Skin of body (tissue), 1 donor: ENCODE measurements at regions not wholly inside any gene's neighbourhood (a gene's known extent, or its start where the extent isn't known, plus 50 kb on each side); places are given as distances from the start of the nearest gene placed in this dataset.
"Not testable (repeated sequence)": the region's sequence is repeated elsewhere in the genome, so short reads cannot be mapped to it uniquely, and the experiment has no call there.

Experiments
- DNase-seq: peaks from one replicate; lab custom pipeline; 2025; lab: John Stamatoyannopoulos, UW

DNA sequence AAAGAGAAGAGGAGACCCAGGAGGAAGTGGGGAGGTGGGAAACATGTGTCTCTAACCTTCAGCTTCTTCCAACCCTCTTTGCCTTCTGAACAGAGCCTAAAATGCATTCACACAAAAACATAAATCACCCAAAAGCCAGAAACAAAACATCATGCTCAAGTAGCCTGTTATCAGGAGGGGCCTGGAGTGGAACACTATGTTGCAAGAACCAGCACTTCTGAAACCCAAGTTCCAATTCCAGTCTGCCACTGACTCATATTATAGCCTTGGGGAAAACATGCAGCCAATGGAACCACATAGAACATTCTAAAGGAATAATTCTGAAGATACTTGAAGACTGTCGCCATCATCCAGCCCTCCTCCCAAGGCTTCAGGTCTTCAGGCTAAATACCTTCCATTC is 169.8 kb upstream of the PLXNC1 start:
- no peak for DNase-seq

DNA sequence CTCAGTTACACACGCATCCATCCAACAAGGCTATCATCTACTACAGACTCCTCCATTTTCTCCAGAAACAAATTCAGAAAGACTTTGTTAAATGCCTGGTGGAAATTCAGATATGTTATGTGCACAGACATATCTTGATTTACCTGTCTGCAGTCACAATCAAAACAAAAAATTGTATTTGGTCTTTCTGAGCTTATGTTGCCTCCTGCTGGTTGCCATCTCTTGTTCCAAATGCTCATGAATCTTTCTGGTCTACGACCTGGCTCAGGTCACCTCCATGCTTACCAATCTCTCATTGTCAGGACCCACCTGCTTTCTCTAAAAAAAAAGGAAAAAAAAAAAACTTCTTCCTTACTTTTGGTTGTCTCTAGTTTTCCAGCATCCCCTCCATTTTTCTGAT is 169.2 kb upstream of the PLXNC1 start:
- DNase-seq: no peak

DNA sequence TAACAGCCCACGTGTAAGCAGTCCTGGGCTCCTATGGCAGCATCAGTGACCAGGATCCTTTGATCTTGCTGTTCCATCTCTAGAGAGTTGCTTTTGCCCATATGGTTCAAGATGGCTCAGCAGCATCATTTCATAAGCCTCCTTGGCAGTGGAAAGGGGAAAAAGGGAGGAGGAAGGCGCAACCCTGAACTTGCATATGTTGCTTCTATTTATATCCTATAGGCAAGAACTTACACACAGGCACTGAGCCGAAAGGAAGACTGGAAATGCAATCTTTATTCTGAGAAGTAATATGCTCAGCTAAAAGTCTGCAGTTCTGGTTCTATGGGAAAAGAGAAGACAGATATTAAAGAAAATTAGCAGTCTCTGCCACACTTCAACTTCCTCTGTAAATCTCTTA is 167.7 kb upstream of the PLXNC1 start:
- peak; percentile 84 for DNase-seq

DNA sequence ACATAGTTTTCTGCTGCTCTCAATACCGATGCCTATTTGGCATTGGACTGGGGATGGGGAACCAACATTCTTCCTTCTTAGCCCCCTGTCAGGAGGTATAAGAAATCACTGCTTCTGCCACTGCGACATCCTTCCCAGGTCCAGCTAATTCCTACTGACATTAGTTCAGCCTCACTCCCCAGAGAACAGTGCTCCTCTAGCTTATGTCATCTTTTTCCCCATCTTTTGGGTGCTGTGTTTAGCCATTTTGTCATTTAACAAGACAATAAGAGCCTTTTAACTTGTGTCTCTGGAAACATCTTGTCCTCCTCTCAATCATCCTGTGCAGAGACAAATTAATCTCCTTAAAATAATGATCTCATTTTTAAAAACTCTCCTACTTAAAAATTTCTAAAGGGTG is 167.0 kb upstream of the PLXNC1 start:
- DNase-seq: no peak

DNA sequence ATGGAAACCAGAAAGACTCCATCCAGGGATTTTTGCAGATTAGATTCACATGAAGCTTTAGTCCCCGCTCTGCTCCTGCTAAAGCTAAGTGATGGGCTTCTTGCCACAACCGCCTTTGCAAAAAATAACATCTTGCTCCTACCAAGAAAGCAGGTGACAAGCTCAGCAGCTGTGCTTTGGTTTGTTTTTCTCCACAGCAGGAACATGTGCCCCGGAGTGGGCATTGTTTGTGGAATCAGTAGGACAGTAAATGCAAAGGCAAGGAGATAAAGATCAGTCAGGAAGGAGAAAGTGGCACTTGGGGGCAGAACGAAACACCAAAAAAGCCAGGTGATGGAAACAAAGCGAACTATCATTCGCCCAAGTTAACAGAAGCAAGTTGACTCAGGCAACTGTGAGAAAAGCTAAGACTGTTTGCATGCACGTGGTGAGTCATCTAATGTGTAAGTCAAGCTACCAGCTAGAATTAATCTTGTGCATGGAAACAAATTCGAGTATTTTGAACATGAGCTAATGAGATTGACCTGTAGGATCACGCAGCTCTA is 165.5 kb upstream of the PLXNC1 start:
- no peak for DNase-seq

DNA sequence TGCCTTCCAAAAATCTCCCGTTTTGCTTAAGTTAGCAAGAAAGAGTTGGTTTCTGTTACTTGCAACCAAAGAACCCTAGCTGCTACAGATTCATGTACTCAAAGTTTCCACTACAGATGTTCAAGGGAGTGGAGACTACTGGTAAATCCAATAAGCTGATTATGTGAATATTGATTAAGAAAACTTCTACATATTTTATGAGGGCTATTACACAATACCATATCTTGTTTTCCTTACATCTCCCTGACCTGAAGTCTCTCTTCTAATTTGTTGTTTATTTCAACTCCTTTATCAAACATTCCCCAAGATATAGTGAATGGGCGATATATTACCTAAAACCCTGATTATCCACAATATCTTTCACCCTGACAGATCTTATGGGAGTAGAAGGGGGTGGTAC is 164.4 kb upstream of the PLXNC1 start:
- no peak for DNase-seq

DNA sequence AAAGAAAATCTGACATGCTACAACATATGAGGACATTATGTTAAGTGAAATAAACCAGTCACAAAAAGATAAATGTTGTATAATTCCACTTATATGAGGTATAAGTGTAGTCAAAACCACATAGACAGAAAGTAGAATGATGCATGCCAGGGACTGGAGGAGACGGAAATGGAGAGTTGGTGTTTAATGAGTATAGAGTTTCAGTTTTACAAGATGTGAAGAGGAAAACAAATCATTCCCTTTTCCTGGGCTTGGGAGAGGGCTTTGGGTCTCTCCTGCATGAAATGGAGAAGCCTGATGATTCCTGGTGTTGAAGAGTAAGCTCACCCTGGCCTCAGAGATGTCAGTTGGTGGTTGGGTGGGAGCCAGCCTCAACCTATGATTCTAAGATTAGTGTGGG is 158.4 kb upstream of the PLXNC1 start:
- DNase-seq: no peak

DNA sequence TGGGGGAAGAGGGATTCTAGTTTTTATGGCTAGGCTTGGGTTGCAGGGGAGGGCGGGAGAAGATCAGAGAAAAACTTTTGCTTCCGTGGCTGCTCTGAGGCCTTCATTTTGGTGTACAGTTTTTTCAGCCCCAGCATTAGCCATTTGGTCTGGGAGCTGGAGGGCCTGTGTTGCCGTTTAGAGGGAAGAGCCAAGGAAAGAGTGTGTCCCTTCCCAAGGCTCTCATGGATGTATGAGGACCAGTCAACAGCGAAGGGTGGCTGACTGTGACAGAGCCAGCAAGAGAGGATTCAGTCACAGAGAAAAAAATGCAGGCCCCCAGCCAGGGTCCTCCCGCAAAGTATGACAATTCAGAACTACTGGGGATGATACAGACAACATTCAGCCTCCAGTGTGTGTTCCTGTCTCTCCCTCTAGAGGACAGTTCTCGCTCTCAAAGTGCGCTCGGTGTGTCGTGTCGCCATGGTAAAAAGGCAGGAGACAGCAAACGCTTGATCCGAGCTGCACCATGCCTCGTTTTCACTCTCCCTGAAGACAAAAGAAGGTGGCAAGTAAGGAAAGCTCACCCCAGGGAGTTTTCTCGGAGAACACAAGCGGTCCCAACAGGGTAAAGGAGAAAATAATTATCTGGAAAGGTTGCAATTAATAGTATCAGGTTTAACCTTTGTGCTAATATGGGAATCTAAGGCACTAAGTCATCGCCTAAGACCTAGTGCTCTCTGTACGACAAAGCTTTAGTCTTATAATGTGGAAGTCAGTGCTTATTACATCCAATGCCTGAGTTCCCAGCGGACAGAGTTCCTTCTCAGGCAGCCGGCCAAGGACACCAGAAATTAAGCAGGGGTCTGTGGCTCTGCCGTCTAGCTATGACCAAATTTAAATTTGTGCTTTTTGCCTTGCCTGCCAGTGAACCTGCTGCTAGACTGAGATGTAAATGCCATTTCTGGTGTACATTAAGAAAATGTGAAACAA is 157.3 kb upstream of the PLXNC1 start:
- peak; percentile 75 for DNase-seq

DNA sequence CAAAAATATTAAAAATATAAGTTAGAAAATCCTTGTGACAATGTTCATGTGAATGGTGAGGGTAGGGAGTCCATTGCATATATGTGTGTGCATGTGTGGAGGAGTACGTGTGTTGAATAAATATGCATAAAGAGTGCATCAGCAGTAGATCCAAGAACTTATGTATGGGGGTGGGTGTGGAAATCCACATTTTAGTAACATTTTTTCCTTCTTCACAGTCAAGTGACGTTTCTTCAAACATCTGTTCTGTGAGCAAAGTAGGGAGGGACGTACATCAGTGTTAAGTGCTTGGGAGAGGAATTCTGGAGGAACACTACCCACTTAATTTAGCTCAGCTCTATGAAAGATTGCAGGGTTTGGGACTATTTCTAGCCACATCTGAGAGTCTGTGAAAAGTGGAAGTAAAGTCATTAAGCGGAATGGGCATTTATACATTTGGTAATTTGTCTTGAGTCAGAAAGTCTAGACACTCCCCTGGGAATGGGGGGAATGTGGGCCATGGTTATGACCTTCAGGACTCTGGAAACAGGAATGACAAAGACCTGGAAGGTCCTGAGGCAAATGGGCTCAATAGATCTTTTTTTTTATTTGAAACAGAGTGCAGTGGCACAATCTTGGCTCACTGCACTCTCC is 156.4 kb upstream of the PLXNC1 start:
- DNase-seq: peak; percentile 78

DNA sequence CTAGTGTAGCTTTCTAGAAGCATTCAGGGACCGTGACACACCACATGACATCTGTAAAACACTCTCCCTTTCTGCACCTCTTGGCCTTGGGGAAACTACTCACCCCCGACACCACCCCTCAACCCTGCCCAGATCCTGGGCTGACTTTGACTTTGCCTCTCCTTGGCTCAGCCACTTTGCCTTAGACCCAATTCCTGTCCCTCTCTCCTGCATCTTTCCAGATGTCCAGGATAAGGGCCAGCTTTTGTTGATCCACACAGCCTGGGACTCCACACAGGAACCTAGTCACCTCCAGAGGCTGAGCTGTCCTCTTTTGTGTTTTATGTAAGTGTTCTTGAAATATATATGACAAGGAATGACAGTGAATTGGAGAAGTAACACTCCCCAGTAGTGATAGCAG is 153.7 kb upstream of the PLXNC1 start:
- DNase-seq: no peak

DNA sequence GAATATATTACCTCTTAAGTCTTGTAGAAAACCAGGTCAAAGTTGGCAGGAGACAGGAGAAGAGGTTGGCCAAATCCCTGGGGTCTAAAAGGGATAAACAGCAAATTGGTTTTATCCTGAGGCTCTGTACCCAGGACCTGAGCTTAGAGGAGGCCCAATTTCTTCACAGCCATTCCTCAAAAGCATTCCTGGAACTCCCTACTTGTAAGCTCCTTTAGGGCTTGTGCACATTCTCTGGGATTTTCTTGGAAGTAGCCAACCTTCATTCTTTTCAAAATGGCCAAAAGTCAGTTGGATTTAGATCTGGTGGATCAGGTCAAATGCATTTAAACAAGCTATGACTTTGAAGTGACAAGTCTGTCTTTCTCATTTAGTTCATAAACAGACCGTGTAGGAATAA is 152.1 kb upstream of the PLXNC1 start:
- no peak for DNase-seq

DNA sequence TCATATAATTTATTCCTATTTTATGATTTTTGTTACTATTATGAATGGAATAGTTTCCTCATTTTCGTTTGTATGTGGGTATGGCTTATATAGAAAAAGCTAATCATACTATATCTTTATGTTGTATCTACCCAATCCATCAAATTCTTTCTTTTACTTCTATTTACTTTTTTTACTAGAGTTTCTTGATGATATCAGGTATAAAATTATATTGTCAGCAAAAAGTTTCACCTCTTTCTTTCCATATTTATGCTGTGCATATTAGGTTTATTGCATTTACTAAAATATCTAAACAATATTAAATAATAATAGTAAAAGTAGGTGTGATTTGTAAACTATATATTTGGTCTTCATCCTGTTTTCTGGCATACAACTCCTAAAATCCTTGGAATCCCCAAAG is 146.7 kb upstream of the PLXNC1 start:
- no peak for DNase-seq

DNA sequence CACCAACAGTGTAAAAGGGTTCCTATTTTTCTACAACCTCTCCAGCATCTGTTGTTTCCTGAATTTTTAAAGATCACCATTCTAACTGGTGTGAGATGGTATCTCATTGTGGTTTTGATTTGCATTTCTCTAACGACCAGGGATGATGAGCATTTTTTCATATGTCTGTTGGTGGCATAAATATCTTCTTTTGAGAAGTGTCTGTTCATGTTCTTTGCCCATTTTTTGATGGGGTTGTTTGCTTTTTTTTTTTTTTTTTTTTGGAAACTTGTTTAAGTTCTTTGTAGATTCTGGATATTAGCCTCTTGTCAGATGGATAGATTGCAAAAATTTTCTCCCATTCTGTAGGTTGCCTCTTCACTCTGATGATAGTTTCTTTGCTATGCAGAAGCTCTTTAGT is 145.5 kb upstream of the PLXNC1 start:
- DNase-seq: not testable (repeated sequence)

DNA sequence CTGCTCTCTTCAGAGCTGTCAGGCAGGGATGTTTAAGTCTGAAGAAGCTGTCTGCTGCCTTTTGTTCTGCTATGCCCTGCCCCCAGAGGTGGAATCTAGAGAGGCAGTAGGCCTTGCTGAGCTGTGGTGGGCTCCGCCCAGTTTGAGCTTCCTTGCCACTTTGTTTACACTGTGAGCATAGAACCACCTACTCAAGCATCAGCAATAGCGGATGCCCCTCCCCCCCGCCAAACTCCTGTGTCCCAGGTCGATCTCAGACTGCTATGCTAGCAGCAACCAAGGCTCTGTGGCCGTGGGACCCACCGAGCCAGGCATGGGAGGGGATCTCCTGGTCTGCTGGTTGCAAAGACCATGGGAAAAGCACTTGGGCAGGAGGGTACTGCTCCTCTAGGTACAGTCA is 140.5 kb upstream of the PLXNC1 start:
- DNase-seq: not testable (repeated sequence)

DNA sequence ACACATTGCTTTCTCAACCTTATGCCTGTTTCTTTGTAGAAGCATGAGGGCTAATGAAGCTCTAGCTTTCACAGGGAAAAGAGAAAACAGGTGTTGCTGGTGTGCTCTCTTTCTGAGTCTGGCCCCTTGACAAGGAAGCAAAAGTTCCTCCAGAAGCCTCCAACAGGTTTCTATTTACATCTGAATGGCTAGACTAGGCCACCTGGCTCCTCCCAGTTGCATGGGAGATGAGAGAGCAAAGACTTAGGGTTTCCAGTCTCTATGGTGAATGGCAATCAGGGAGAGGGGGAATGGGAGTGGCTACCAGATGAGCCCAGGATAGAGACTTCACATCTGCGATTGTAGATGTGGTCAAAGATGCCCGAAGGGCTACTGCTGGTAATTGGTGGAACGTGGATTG is 138.1 kb upstream of the PLXNC1 start:
- no peak for DNase-seq

DNA sequence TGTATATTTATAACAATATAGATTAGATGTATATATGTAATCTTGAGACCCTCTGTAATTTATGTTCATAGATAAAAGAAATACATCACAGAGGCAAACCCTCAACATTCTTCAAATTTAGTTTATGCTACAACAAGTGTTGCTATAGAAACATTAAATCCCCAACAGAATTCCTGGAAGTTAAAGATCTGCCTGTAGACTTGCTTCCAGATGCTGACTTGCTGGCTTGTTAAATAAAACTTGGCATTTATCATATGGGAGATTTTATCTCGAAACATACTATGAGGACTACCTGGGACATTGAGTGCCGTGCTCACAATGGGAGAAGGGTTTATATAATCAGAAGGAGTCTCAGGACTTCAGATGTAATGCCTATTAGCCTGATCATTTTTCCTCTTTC is 136.3 kb upstream of the PLXNC1 start:
- DNase-seq: peak; percentile 45

DNA sequence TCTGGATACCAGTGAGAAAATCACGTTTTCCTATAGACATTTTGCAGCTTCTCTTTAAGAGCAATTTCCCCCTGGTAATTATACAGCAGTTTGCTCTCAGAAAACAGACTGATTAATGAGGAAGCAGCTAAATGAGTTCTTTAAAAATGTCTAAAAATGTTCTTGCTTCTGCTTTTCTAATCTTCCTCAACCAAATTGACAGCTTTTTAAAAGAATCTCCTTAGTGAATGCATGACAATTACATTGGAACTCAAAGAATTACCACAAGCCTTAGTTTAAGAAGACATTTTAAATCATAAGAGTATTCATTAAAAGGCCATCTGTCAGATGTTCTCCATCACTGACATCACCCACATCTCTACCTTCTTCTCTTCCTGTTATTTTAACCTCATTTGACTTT is 135.8 kb upstream of the PLXNC1 start:
- no peak for DNase-seq

DNA sequence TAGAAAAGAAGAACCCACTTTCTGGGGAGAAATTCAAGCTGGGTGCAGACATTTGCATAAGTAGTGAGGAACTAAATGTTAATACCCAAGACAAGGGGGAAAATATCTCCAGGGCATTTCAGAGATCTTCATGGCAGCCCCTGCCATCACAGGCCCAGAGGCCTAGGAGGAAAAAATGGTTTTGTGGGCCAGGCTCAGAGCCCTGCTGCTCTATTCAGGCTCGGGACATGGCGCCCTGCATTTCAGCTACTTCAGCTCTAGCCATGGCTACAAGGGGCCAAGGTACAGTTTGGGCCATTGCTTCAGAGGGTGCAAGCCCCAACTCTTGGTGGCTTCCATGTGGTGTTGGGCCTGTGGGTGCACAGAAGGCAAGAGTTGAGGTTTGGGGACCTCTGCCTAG is 131.1 kb upstream of the PLXNC1 start:
- DNase-seq: not testable (repeated sequence)

DNA sequence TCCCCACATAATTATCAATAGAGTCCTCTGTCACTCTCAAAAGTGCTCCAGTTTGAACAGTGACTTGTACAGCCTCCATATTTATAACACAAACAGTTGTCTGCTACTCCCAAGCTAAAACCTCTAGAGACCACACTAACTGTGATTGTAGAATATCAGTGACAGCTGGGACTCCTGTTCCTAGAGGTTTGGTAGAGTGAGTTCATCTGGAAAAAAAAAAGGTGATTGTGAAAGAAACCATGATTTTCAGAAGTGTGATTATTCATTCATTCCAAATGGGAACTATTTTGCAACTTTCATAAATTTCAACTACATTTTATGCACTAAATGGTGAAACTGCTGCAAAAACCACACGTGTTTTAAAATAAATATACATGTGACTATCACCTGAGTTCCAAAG is 128.0 kb upstream of the PLXNC1 start:
- DNase-seq: no peak

DNA sequence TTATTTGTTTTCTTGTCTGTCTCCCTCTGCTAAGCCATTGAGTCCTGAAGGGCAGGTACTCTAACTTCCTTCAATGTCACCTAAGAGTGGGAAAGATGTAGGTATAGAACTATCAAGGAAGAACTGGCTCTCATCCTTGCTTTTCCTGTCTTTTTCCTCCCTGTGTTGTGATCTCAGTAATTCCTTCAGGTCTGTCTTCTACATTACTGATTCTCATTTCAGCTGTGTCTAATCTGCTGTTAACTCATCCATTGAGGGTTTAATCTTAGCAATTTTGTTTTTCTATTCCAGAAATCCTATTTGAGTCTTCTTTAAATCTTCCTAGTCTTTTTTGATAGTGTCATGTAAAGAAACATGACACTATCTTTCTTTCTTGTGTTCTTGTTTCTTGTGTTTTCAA is 124.5 kb upstream of the PLXNC1 start:
- no peak for DNase-seq

DNA sequence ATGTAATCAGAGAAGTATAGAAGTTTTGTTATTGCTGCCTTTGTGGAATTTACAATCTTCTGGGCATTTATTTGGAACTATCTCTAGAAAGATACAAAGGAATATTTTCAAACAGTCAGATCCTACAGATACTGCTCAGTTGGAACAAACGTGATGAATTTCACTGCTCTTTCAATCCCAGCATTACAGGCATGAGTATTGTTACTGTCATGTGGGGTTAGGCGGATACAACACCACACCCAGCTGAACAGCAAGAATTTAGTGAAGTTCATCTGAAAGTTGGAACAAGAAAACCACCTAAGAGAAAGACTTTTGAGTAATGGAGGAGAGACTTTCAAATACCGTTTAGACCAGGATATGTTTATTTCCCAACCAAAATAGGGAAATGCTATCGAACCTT is 123.3 kb upstream of the PLXNC1 start:
- DNase-seq: peak; percentile 23

DNA sequence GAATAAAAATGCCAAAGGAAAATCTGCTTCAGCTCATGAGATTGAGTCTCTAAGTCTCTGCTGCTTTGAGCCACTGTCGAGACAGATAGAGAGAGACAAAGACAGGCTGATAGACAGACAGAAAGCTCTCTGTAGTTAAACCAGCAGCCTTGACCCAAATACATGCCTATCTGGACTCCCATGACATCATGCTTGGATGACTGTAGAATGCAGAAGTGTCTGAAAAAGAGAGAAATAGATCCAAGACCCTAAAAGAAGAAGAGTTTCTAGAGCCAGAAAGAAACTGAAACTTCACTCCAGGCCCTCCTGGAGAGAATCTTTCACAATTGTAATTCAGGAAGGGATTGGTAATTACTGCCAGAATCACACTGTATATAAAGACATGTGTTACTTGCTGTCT is 122.6 kb upstream of the PLXNC1 start:
- DNase-seq: peak; percentile 79

DNA sequence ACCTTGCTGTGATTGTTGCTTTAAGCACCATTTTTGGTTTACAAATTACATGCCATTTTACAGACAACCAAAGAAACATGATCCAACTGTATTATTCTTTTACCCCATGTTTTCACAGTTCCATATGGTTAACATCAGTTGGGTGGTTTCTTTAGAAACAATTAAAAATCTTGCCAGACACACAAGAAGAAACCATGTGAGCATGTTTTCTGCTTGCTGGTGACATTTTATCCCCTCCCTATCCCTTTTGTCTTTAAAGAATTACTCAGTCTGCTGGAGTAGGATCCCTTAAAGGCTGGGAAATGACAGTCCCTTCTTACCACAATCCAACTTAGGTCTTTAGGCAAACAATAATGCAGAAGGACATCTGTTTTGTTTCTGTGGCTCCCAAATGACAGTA is 121.8 kb upstream of the PLXNC1 start:
- peak; percentile 92 for DNase-seq
